Right lobe of liver (tissue), 4 donors: ENCODE measurements at regions not wholly inside any gene's neighbourhood (a gene's known extent, or its start where the extent isn't known, plus 50 kb on each side); places are given as distances from the start of the nearest gene placed in this dataset.

Experiments used
- CTCF ChIP-seq, 4 donors: fragments of 200-600 bp in 3 of 4; fragments of 450-650 bp in 1 of 4; IDR thresholded peaks; one replicate each; pipeline versions ENCODE4 v1.5.1 to v1.8.0; 2016 to 2022; ENCODE audit warnings: antibody characterized with exemption in 4 of 4, mild to moderate bottlenecking in 2 of 4
- POLR2A ChIP-seq: fragments of 450-650 bp; IDR thresholded peaks from one replicate; pipeline ENCODE4 v1.6.1; 2017; ENCODE audit warnings: antibody characterized with exemption, mild to moderate bottlenecking
- donor health status: DM: no; HTN: no; CAD: no.
- donor health status: DM: no; HTN: no; CAD: no.
- donor health status: DM: no; HTN: yes; CAD: no.

- no peak for TF ChIP-seq POLR2A
- no peak for TF ChIP-seq CTCF (IDR thresholded peaks at IDR 0.05)
Measured at GRCh38 chr4:126762663-126763247, 870.0 kb upstream of the INTU start.
